Fibroblast of lung (primary cell): ENCODE measurements at regions not wholly inside any gene's neighbourhood (a gene's known extent, or its start where the extent isn't known, plus 50 kb on each side); places are given as distances from the start of the nearest gene placed in this dataset.
A peak's percentile ranks its signal among the peaks of the same experiment; 100 is the strongest.

Source experiments
- DNase-seq, 2 donors: peaks; one replicate each; pipeline versions ENCODE4 v3.0.0 to v3.0.0-alpha.2; 2010; ENCODE audit warnings: low read depth in 2 of 2
- H2AFZ ChIP-seq: 2 replicates; pipeline ENCODE4 v1.5.1; 2012; ENCODE audit warnings: low read length, control low read depth, inconsistent platforms
- H3K27ac ChIP-seq: 2 replicates; pipeline ENCODE4 v1.5.1; 2011; ENCODE audit warnings: low read length, control low read depth; ENCODE audit not compliant: insufficient read depth
- H3K27me3 ChIP-seq: 2 replicates; pipeline ENCODE4 v1.5.1; 2011; ENCODE audit warnings: mild to moderate bottlenecking, low read length; ENCODE audit not compliant: control insufficient read depth, insufficient read depth
- H3K36me3 ChIP-seq: 2 replicates; pipeline ENCODE4 v1.5.1; 2011; ENCODE audit warnings: low read length; ENCODE audit not compliant: control insufficient read depth, insufficient read depth
- H3K4me1 ChIP-seq: 2 replicates; pipeline ENCODE4 v1.5.1; 2011; ENCODE audit warnings: low read length; ENCODE audit not compliant: control insufficient read depth, insufficient read depth; ENCODE audit errors: extremely low read depth
- H3K4me2 ChIP-seq: 2 replicates; pipeline ENCODE4 v1.5.1; 2011; ENCODE audit warnings: low read length, control low read depth; ENCODE audit not compliant: insufficient read depth; ENCODE audit errors: extremely low read depth
- H3K4me3 ChIP-seq, 4 experiments: fragments of 200-600 bp in 1 of 4; sonication (generic) in 1 of 4; replicated peaks in 1 of 4; 2 replicates each; pipeline ENCODE4 v1.5.1; 2011 to 2016; ENCODE audit warnings: low read length in 4 of 4, low read depth in 3 of 4, mild to moderate bottlenecking in 3 of 4, control low read depth in 2 of 4, inconsistent platforms in 1 of 4, mixed read lengths in 1 of 4; ENCODE audit not compliant: insufficient read depth in 1 of 4; ENCODE audit errors: control extremely low read depth in 1 of 4
- H3K79me2 ChIP-seq: 2 replicates; pipeline ENCODE4 v1.5.1; 2012; ENCODE audit warnings: mild to moderate bottlenecking, low read length, inconsistent platforms; ENCODE audit not compliant: control insufficient read depth, insufficient read depth
- H3K9ac ChIP-seq: 2 replicates; pipeline ENCODE4 v1.5.1; 2011; ENCODE audit warnings: mild to moderate bottlenecking, low read length, control low read depth; ENCODE audit not compliant: insufficient read depth
- H3K9me3 ChIP-seq: 2 replicates; pipeline ENCODE4 v1.5.1; 2012; ENCODE audit warnings: low read depth, low read length; ENCODE audit not compliant: control insufficient read depth, insufficient read depth
- H4K20me1 ChIP-seq: 2 replicates; pipeline ENCODE4 v1.5.1; 2011; ENCODE audit warnings: low read length; ENCODE audit not compliant: control insufficient read depth, insufficient read depth; ENCODE audit errors: extremely low read depth
- CTCF ChIP-seq, 2 donors: IDR thresholded peaks in 1 of 2; conservative IDR thresholded peaks in 1 of 2; 1 replicate in 1 of 2; 2 replicates in 1 of 2; pipeline ENCODE4 v1.5.1; 2011 to 2012; ENCODE audit warnings: low read length in 2 of 2, control low read depth in 1 of 2, inconsistent platforms in 1 of 2, low read depth in 1 of 2, mild to moderate bottlenecking in 1 of 2
- EZH2 ChIP-seq: IDR thresholded peaks from 2 replicates; pipeline ENCODE4 v1.5.1; 2012; ENCODE audit warnings: low read length, control low read depth, mild to moderate bottlenecking; ENCODE audit errors: missing control alignments

DNA sequence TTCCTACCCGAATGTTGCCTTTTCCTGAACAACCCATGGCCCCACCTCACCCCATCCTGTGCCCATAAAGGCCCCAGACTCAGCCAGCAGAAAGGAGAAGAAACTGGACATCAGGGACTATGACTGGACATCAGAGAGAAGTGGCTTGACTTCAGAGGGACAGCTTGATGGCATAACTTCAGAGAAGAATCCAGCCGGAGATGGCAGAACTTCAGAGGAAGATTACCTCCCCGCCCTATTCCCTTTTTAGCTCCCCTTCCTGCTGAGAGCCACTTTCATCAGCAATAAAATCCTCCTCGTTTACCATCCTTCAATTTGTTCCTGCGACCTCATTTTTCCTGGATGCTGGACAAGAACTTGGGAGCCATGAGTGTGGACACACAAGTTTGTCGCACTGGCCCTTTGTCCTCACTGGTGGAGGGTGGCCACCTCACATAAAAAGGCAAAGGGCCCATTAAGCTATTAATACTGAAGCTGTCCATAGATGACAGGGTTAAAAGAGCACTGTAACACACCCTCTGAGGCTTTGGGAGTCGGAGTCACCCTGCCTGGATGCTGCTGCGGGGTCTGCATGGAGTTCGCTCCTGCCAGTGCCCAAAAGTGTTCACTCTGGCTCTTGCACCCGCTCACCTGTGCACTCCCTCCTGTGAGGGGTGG, 260.4 kb downstream of the SLITRK1 start:
- Histone ChIP-seq H3K9me3 (no peaks in the 10 kb centered on the region), H3K27me3 (no peaks in the 10 kb centered on the region), H3K4me3 (no peak overlapping the region), H3K9ac (no peak overlapping the region), H3K4me1 (no peaks in the 10 kb centered on the region), H3K36me3 (no peaks in the 10 kb centered on the region), H2AFZ (no peak overlapping the region), H3K27ac (no peak overlapping the region), H3K79me2 (no peaks in the 10 kb centered on the region), H3K4me2 (no peak overlapping the region), H4K20me1 (no peaks in the 10 kb centered on the region)
- TF ChIP-seq CTCF (conservative IDR thresholded peaks at IDR 0.05 in 1 of 2, IDR thresholded peaks at IDR 0.05 in 1 of 2; ENCODE audit: low read depth in 1 of 2, low read length in 2 of 2) (no peak), EZH2 (no peak)
- DNase-seq = no peak

DNA sequence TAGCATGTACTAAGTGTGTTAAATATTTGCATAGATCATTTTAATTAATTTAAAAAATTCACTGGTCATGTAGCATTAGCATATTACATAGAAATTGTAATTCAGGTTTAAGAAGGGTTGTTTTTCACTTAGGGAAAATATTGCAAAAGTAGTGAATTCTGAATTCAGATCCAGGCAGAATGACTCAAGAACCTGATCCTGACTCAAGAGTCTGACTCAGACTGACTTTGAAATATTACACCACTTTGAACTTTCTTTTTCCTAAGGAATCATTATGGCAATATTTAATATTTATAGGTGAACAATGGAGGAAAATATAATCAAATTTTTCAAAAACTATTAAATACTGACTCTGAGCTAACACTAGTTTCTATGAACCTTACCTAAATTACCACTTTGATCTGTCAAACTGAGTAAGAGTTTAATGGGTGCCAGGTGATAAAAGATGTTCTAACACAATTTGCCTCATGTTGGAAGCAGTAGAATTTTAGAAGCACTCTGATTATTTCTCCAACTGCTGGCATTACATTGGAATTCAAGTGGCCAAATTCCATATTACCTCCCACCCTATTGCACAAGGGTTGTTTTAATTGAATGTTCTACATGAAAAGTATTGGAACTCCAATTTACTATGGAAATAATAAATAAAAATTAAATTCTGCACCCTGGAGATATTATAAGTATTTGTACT, 261.6 kb downstream of the SLITRK1 start:
- no peaks in the 10 kb centered on the region for H4K20me1 ChIP-seq
- no peak overlapping the region for H3K9ac ChIP-seq
- H3K9me3 ChIP-seq = no peaks in the 10 kb centered on the region
- H3K27me3 ChIP-seq = no peaks in the 10 kb centered on the region
- H3K4me3 ChIP-seq = no peak overlapping the region
- H3K27ac ChIP-seq = no peak overlapping the region
- no peak overlapping the region for H3K4me2 ChIP-seq
- no peaks in the 10 kb centered on the region for H3K36me3 ChIP-seq
- H3K4me1 ChIP-seq = no peaks in the 10 kb centered on the region
- H3K79me2 ChIP-seq = no peaks in the 10 kb centered on the region
- DNase-seq = peak; percentile 56 to 61
- no peak overlapping the region for H2AFZ ChIP-seq
- TF ChIP-seq EZH2 (no peak), CTCF (conservative IDR thresholded peaks at IDR 0.05 in 1 of 2, IDR thresholded peaks at IDR 0.05 in 1 of 2; ENCODE audit: low read depth in 1 of 2, low read length in 2 of 2) (no peak)

GRCh38 chr13:83618966-83619365, 263.3 kb downstream of the SLITRK1 start:
- H3K4me1 ChIP-seq = no peaks in the 10 kb centered on the region
- no peaks in the 10 kb centered on the region for H3K9me3 ChIP-seq
- no peaks in the 10 kb centered on the region for H3K36me3 ChIP-seq
- H3K9ac ChIP-seq = no peak overlapping the region
- H3K27ac ChIP-seq = no peak overlapping the region
- no peaks in the 10 kb centered on the region for H3K27me3 ChIP-seq
- H2AFZ ChIP-seq = no peak overlapping the region
- no peak overlapping the region for H3K4me2 ChIP-seq
- H4K20me1 ChIP-seq = no peaks in the 10 kb centered on the region
- peak; percentile 6 to 69 for DNase-seq
- H3K4me3 ChIP-seq = no peak overlapping the region
- TF ChIP-seq EZH2 (no peak), CTCF (conservative IDR thresholded peaks at IDR 0.05 in 1 of 2, IDR thresholded peaks at IDR 0.05 in 1 of 2; ENCODE audit: low read depth in 1 of 2, low read length in 2 of 2) (no peak)
- H3K79me2 ChIP-seq = no peaks in the 10 kb centered on the region
